H9 (cell line): ENCODE measurements at regions not wholly inside any gene's neighbourhood (a gene's known extent, or its start where the extent isn't known, plus 50 kb on each side); places are given as distances from the start of the nearest gene placed in this dataset.

Source experiments
- DNase-seq: peaks from one replicate; pipeline ENCODE4 v3.0.0-alpha.2; 2017
- H2AFZ ChIP-seq: one replicate; pipeline ENCODE4 v1.6.1; 2013; ENCODE audit warnings: mild to moderate bottlenecking, low read length, control low read depth, moderate library complexity
- H2AK5ac ChIP-seq: 2 replicates; pipeline ENCODE4 v1.6.1; 2013; ENCODE audit warnings: low read length, control low read depth, mixed read lengths; ENCODE audit not compliant: insufficient read length
- H2BK120ac ChIP-seq: one replicate; pipeline ENCODE4 v1.6.1; 2013; ENCODE audit warnings: low read depth, mild to moderate bottlenecking, low read length, control low read depth, inconsistent platforms; ENCODE audit not compliant: poor library complexity, severe bottlenecking
- H2BK12ac ChIP-seq: 2 replicates; pipeline ENCODE4 v1.6.1; 2013; ENCODE audit warnings: low read length, control low read depth, mixed read lengths, low read depth; ENCODE audit not compliant: insufficient read length
- H2BK15ac ChIP-seq: 2 replicates; pipeline ENCODE4 v1.6.1; 2013; ENCODE audit warnings: low read depth, low read length, control low read depth
- H2BK20ac ChIP-seq: one replicate; pipeline ENCODE4 v1.6.1; 2013; ENCODE audit warnings: low read depth, mild to moderate bottlenecking, low read length, control low read depth, inconsistent platforms; ENCODE audit not compliant: poor library complexity, severe bottlenecking
- H2BK5ac ChIP-seq: 2 replicates; pipeline ENCODE4 v1.6.1; 2013; ENCODE audit warnings: low read length, control low read depth, mixed read lengths; ENCODE audit not compliant: insufficient read length
- H3K14ac ChIP-seq: 2 replicates; pipeline ENCODE4 v1.6.1; 2013; ENCODE audit warnings: low read length, control low read depth; ENCODE audit not compliant: insufficient read depth
- H3K18ac ChIP-seq: 2 replicates; pipeline ENCODE4 v1.6.1; 2013; ENCODE audit warnings: low read depth, mild to moderate bottlenecking, mixed read lengths, low read length, control low read depth; ENCODE audit not compliant: insufficient read length
- H3K23ac ChIP-seq: 2 replicates; pipeline ENCODE4 v1.6.1; 2013; ENCODE audit warnings: low read length, control low read depth, mixed read lengths, low read depth; ENCODE audit not compliant: insufficient read length
- H3K23me2 ChIP-seq: 2 replicates; pipeline ENCODE4 v1.6.1; 2013; ENCODE audit warnings: low read depth, mild to moderate bottlenecking, mixed read lengths, low read length, control low read depth; ENCODE audit not compliant: insufficient read length, poor library complexity, severe bottlenecking
- H3K27ac ChIP-seq: 2 replicates; pipeline ENCODE4 v1.5.1; 2013; ENCODE audit warnings: low read length, control low read depth, mixed read lengths, low read depth; ENCODE audit not compliant: insufficient read length
- H3K27me3 ChIP-seq: 2 replicates; pipeline ENCODE4 v1.6.1; 2013; ENCODE audit warnings: low read length, control low read depth, inconsistent platforms; ENCODE audit not compliant: insufficient read depth
- H3K4ac ChIP-seq: 2 replicates; pipeline ENCODE4 v1.6.1; 2013; ENCODE audit warnings: low read depth, mild to moderate bottlenecking, control low read depth, inconsistent platforms, low read length, moderate library complexity
- H3K4me1 ChIP-seq: 2 replicates; pipeline ENCODE4 v1.6.1; 2013; ENCODE audit warnings: low read length, control low read depth, inconsistent platforms; ENCODE audit not compliant: insufficient read depth
- H3K4me2 ChIP-seq: 2 replicates; pipeline ENCODE4 v1.6.1; 2013; ENCODE audit warnings: low read length, control low read depth, mixed read lengths; ENCODE audit not compliant: insufficient read length, insufficient read depth
- H3K56ac ChIP-seq: 2 replicates; pipeline ENCODE4 v1.6.1; 2013; ENCODE audit warnings: low read depth, mild to moderate bottlenecking, mixed read lengths, low read length, control low read depth; ENCODE audit not compliant: insufficient read length
- H3K79me1 ChIP-seq: 2 replicates; pipeline ENCODE4 v1.6.1; 2013; ENCODE audit warnings: low read depth, mild to moderate bottlenecking, moderate library complexity, low read length, control low read depth, inconsistent platforms; ENCODE audit not compliant: insufficient read depth, poor library complexity, severe bottlenecking
- H3K79me2 ChIP-seq: 2 replicates; pipeline ENCODE4 v1.6.1; 2013; ENCODE audit warnings: low read length, control low read depth, inconsistent platforms; ENCODE audit not compliant: insufficient read depth
- H3K9ac ChIP-seq: 2 replicates; pipeline ENCODE4 v1.6.1; 2013; ENCODE audit warnings: low read length, control low read depth, mixed read lengths; ENCODE audit not compliant: insufficient read length; ENCODE audit errors: extremely low read depth
- H3K9me3 ChIP-seq: one replicate; pipeline ENCODE4 v1.6.1; 2013; ENCODE audit warnings: low read depth, low read length, inconsistent platforms; ENCODE audit not compliant: control insufficient read depth
- H3T11ph ChIP-seq: one replicate; pipeline ENCODE4 v1.6.1; 2013; ENCODE audit warnings: mild to moderate bottlenecking, low read length, control low read depth, inconsistent platforms
- H4K20me1 ChIP-seq: one replicate; pipeline ENCODE4 v1.6.1; 2013; ENCODE audit not compliant: control insufficient read depth, insufficient read length, insufficient read depth
- H4K5ac ChIP-seq: 2 replicates; pipeline ENCODE4 v1.6.1; 2013; ENCODE audit warnings: low read depth, mild to moderate bottlenecking, mixed read lengths, low read length, control low read depth; ENCODE audit not compliant: insufficient read length
- H4K8ac ChIP-seq: replicated peaks from 2 replicates; pipeline ENCODE4 v1.6.1; 2013; ENCODE audit warnings: low read length, control low read depth, mixed read lengths, low read depth; ENCODE audit not compliant: insufficient read length
- H4K91ac ChIP-seq: 2 replicates; pipeline ENCODE4 v1.6.1; 2013; ENCODE audit warnings: low read depth, mild to moderate bottlenecking, moderate library complexity, mixed read lengths, low read length, control low read depth; ENCODE audit not compliant: insufficient read length
- H3K27ac Mint-ChIP-seq, 3 experiments: 2 replicates in 2 of 3; 3 replicates in 1 of 3; pipeline ENCODE4 v1.8.0; 2020 to 2021; ENCODE audit warnings: mixed read lengths in 3 of 3, mild to moderate bottlenecking in 1 of 3, moderate library complexity in 1 of 3
- H3K27me3 Mint-ChIP-seq: 2 replicates; pipeline ENCODE4 v1.8.0; 2021; ENCODE audit warnings: low read depth, mild to moderate bottlenecking, moderate library complexity, mixed read lengths
- H3K36me3 Mint-ChIP-seq, 3 experiments: 2 replicates in 2 of 3; 3 replicates in 1 of 3; pipeline ENCODE4 v1.8.0; 2020 to 2021; ENCODE audit warnings: low read depth in 3 of 3, mixed read lengths in 3 of 3; ENCODE audit not compliant: insufficient read depth in 1 of 3
- H3K4me1 Mint-ChIP-seq, 2 experiments: 2 replicates each; pipeline ENCODE4 v1.8.0; 2020; ENCODE audit warnings: mixed read lengths in 2 of 2
- H3K4me3 Mint-ChIP-seq, 2 experiments: 2 replicates in 1 of 2; 3 replicates in 1 of 2; pipeline ENCODE4 v1.8.0; 2020 to 2021; ENCODE audit warnings: mild to moderate bottlenecking in 2 of 2, mixed read lengths in 2 of 2, moderate library complexity in 1 of 2
- H3K9me3 Mint-ChIP-seq, 2 experiments: 2 replicates in 1 of 2; 3 replicates in 1 of 2; pipeline ENCODE4 v1.8.0; 2020; ENCODE audit warnings: mild to moderate bottlenecking in 2 of 2, mixed read lengths in 2 of 2, moderate library complexity in 1 of 2
- CTCF ChIP-seq: fragments of 200-600 bp; sonication (generic); conservative IDR thresholded peaks from 3 replicates; pipeline ENCODE4 v1.8.0; 2021; ENCODE audit warnings: antibody characterized with exemption, mild to moderate bottlenecking
- WGBS: extraction: QIAGEN DNeasy Blood & Tissue Kit; methylation state at CpG from one replicate; pipeline ENCODE4 v1.1.7; 2013; ENCODE audit warnings: missing lambda C conversion rate, low lambda C conversion rate, mixed read lengths; ENCODE audit not compliant: insufficient read length; ENCODE audit errors: extremely low coverage; 5-methylcytosine and 5-hydroxymethylcytosine counted together

GRCh38 chr4:111880116-111880515 lies 265.1 kb upstream of the FAM241A start:
- Histone ChIP-seq H3K23me2 (no peaks in the 10 kb centered on the region), H4K91ac (no peak overlapping the region), H2AFZ (no peak overlapping the region), H3K27me3 (no peaks in the 10 kb centered on the region), H3K18ac (no peak overlapping the region), H2BK5ac (no peak overlapping the region), H3K9ac (no peak overlapping the region), H3K23ac (no peak overlapping the region), H3K56ac (no peak overlapping the region), H3K27ac (no peak overlapping the region), H4K20me1 (no peaks in the 10 kb centered on the region), H3K4me1 (no peaks in the 10 kb centered on the region), H4K5ac (no peak overlapping the region), H3K4me2 (no peak overlapping the region), H3K4ac (no peak overlapping the region), H2BK12ac (no peak overlapping the region), H3K79me1 (no peaks in the 10 kb centered on the region), H2BK20ac (no peak overlapping the region), H3K79me2 (no peaks in the 10 kb centered on the region), H3K9me3 (no peaks in the 10 kb centered on the region), H2BK15ac (no peak overlapping the region), H3T11ph (no peak overlapping the region), H2AK5ac (no peak overlapping the region), H3K14ac (no peak overlapping the region), H4K8ac (no peak overlapping the region), H2BK120ac (no peak overlapping the region)
- no peak overlapping the region for H3K4me3 Mint-ChIP-seq
- H3K9me3 Mint-ChIP-seq: no peaks in the 10 kb centered on the region
- peaks cover 4 to 9% of the 10 kb centered on the region in 2 experiments for H3K4me1 Mint-ChIP-seq
- no peaks in the 10 kb centered on the region for H3K36me3 Mint-ChIP-seq
- DNase-seq: no peak
- no peaks in the 10 kb centered on the region for H3K27me3 Mint-ChIP-seq
- no peak for TF ChIP-seq CTCF
- WGBS: no CpG with 5 or more reads among the region's 4 CpGs
- no peak overlapping the region for H3K27ac Mint-ChIP-seq
